Keratinocyte (primary cell): ENCODE measurements at regions not wholly inside any gene's neighbourhood (a gene's known extent, or its start where the extent isn't known, plus 50 kb on each side); places are given as distances from the start of the nearest gene placed in this dataset.
A peak's percentile ranks its signal among the peaks of the same experiment; 100 is the strongest.

Experiments
- DNase-seq: peaks from one replicate; pipeline ENCODE4 v3.0.0-alpha.2; 2011; ENCODE audit warnings: low read depth, missing footprints, low spot score
- FAIRE-seq: peaks from 2 replicates; lab custom pipeline; 2011; peaks lifted over from hg19 to GRCh38; lab: Jason Lieb, UNC
- H2AFZ ChIP-seq: 2 replicates; pipeline ENCODE4 v1.6.0; 2012; ENCODE audit warnings: low read length, control low read depth, inconsistent platforms; ENCODE audit not compliant: control insufficient read depth
- H3K27ac ChIP-seq: 2 replicates; pipeline ENCODE4 v1.5.1; 2011; ENCODE audit warnings: low read length; ENCODE audit not compliant: control insufficient read depth, insufficient read depth
- H3K27me3 ChIP-seq: 3 replicates; pipeline ENCODE4 v1.6.0; 2011; ENCODE audit warnings: low read length; ENCODE audit not compliant: control insufficient read depth, insufficient read depth; ENCODE audit errors: extremely low read depth
- H3K36me3 ChIP-seq, 2 experiments: 2 replicates in 1 of 2; 3 replicates in 1 of 2; pipeline ENCODE4 v1.5.1; 2011; ENCODE audit warnings: low read length in 2 of 2, mild to moderate bottlenecking in 1 of 2; ENCODE audit not compliant: control insufficient read depth in 2 of 2, insufficient read depth in 2 of 2; ENCODE audit errors: extremely low read depth in 1 of 2
- H3K4me1 ChIP-seq: 3 replicates; pipeline ENCODE4 v1.5.1; 2011; ENCODE audit warnings: low read length; ENCODE audit not compliant: control insufficient read depth, insufficient read depth; ENCODE audit errors: extremely low read depth
- H3K4me2 ChIP-seq: 3 replicates; pipeline ENCODE4 v1.6.0; 2011; ENCODE audit warnings: low read depth, low read length; ENCODE audit not compliant: control insufficient read depth, insufficient read depth; ENCODE audit errors: extremely low read depth
- H3K4me3 ChIP-seq, 3 experiments: fragments of 200-600 bp in 1 of 3; sonication (generic) in 1 of 3; 2 replicates in 2 of 3; 3 replicates in 1 of 3; pipeline ENCODE4 v1.5.1; 2011 to 2016; ENCODE audit warnings: low read length in 3 of 3, mild to moderate bottlenecking in 3 of 3, control low read depth in 2 of 3, inconsistent platforms in 1 of 3, low read depth in 1 of 3, mixed read lengths in 1 of 3, mixed run types in 1 of 3, moderate library complexity in 1 of 3; ENCODE audit not compliant: control insufficient read depth in 2 of 3, insufficient read depth in 2 of 3; ENCODE audit errors: extremely low read depth in 1 of 3
- H3K79me2 ChIP-seq: 2 replicates; pipeline ENCODE4 v1.6.0; 2012; ENCODE audit warnings: low read length; ENCODE audit not compliant: control insufficient read depth, insufficient read depth
- H3K9ac ChIP-seq: 3 replicates; pipeline ENCODE4 v1.6.0; 2011; ENCODE audit warnings: low read length; ENCODE audit not compliant: control insufficient read depth, insufficient read depth; ENCODE audit errors: extremely low read depth
- H3K9me1 ChIP-seq: 3 replicates; pipeline ENCODE4 v1.6.0; 2011; ENCODE audit warnings: low read length; ENCODE audit not compliant: control insufficient read depth, insufficient read depth; ENCODE audit errors: extremely low read depth
- H3K9me3 ChIP-seq: 2 replicates; pipeline ENCODE4 v1.5.1; 2012; ENCODE audit warnings: low read depth, low read length; ENCODE audit not compliant: control insufficient read depth
- H4K20me1 ChIP-seq: 3 replicates; pipeline ENCODE4 v1.6.0; 2011; ENCODE audit warnings: low read length; ENCODE audit not compliant: control insufficient read depth, insufficient read depth; ENCODE audit errors: extremely low read depth
- CTCF ChIP-seq, 3 experiments: IDR thresholded peaks in 1 of 3; conservative IDR thresholded peaks in 1 of 3; optimal IDR thresholded peaks in 1 of 3; 2 replicates in 2 of 3; 3 replicates in 1 of 3; pipeline versions ENCODE3 to v1.5.1; 2011; ENCODE audit warnings: low read length in 3 of 3, mild to moderate bottlenecking in 3 of 3, moderate library complexity in 2 of 3, control low read depth in 1 of 3, inconsistent platforms in 1 of 3; ENCODE audit not compliant: insufficient read depth in 2 of 3; ENCODE audit errors: extremely low read depth in 1 of 3
- EZH2 ChIP-seq: IDR thresholded peaks from one replicate; pipeline ENCODE4 v1.6.1; 2012; ENCODE audit warnings: inconsistent platforms, mild to moderate bottlenecking, low read length, moderate library complexity
- dilution Hi-C: fragments of 300-500 bp; cut with MboI; formaldehyde crosslinking; loops from one replicate; pipeline ENCODE4 v1.7.0; 2020; ENCODE audit warnings: low sequenced_read_pairs; ENCODE audit not compliant: extremely low pct_ligation_motif_present

- H3K27ac ChIP-seq = no peak overlapping the region
- TF ChIP-seq CTCF (optimal IDR thresholded peaks at IDR 0.05 in 1 of 3, IDR thresholded peaks at IDR 0.05 in 1 of 3, conservative IDR thresholded peaks at IDR 0.05 in 1 of 3; ENCODE audit: extremely low read depth in 1 of 3, insufficient read depth in 2 of 3, low read length in 3 of 3) = no peak
- TF ChIP-seq EZH2 = no peak
- no peak overlapping the region for H3K4me3 ChIP-seq
- no peaks in the 10 kb centered on the region for H3K9me3 ChIP-seq
- no peak overlapping the region for H3K9ac ChIP-seq
- H3K27me3 ChIP-seq = no peaks in the 10 kb centered on the region
- dilution Hi-C loops = no loop called here
- no peaks in the 10 kb centered on the region for H3K36me3 ChIP-seq
- no peak overlapping the region for H3K4me2 ChIP-seq
- H4K20me1 ChIP-seq = no peaks in the 10 kb centered on the region
- no peaks in the 10 kb centered on the region for H3K79me2 ChIP-seq
- H3K4me1 ChIP-seq = peaks cover 12% of the 10 kb centered on the region
- FAIRE-seq = no peak
- DNase-seq = no peak
- H3K9me1 ChIP-seq = no peaks in the 10 kb centered on the region
- H2AFZ ChIP-seq = no peak overlapping the region
These were observed 249.8 kb upstream of the ZNF717 start for GRCh38 chr3:76035117-76035516.

GRCh38 chr3:76038949-76039348, 253.6 kb upstream of the ZNF717 start:
- peak overlapping the region; percentile 51 for H3K4me2 ChIP-seq
- no peak for DNase-seq
- no peaks in the 10 kb centered on the region for H4K20me1 ChIP-seq
- no peak overlapping the region for H3K9ac ChIP-seq
- no peaks in the 10 kb centered on the region for H3K79me2 ChIP-seq
- no peak for FAIRE-seq
- no peaks in the 10 kb centered on the region for H3K9me1 ChIP-seq
- H3K27ac ChIP-seq = no peak overlapping the region
- no peak for TF ChIP-seq EZH2
- TF ChIP-seq CTCF (optimal IDR thresholded peaks at IDR 0.05 in 1 of 3, IDR thresholded peaks at IDR 0.05 in 1 of 3, conservative IDR thresholded peaks at IDR 0.05 in 1 of 3; ENCODE audit: extremely low read depth in 1 of 3, insufficient read depth in 2 of 3, low read length in 3 of 3) = no peak
- dilution Hi-C loops = no loop called here
- no peaks in the 10 kb centered on the region for H3K9me3 ChIP-seq
- no peaks in the 10 kb centered on the region for H3K27me3 ChIP-seq
- H3K4me1 ChIP-seq = peaks cover 12% of the 10 kb centered on the region
- peak overlapping the region; percentile 44 for H2AFZ ChIP-seq
- H3K36me3 ChIP-seq = no peaks in the 10 kb centered on the region
- no peak overlapping the region for H3K4me3 ChIP-seq
